ENCODE measurements at regions not wholly inside any gene's neighbourhood (a gene's known extent, or its start where the extent isn't known, plus 50 kb on each side); places are given as distances from the start of the nearest gene placed in this dataset.

- TF ChIP-seq CTCF (IDR thresholded peaks at IDR 0.05; ENCODE audit: insufficient read depth, low read length, poor library complexity, severe bottlenecking) (no peak), EZH2phosphoT487 (conservative IDR thresholded peaks at IDR 0.05; ENCODE audit: low read length) (no peak)
Observed at GRCh38 chr21:27808923-27809322, 842.0 kb upstream of the ADAMTS5 start.
